K562 (cell line): ENCODE measurements at regions not wholly inside any gene's neighbourhood (a gene's known extent, or its start where the extent isn't known, plus 50 kb on each side); places are given as distances from the start of the nearest gene placed in this dataset.

Experiments used
- ATAC-seq: fragments of 200-7000 bp; cut with Tn5 transposase; 3 replicates; pipeline ENCODE4 v1.9.1; 2020; ENCODE audit warnings: moderate library complexity
- BruUV-seq: library from RNA; stranded (reverse); fragments of 400-500 nt; replicated peaks from 2 replicates; lab custom pipeline; 2021; lab: Mats Ljungman, UMichigan
- CTCF ChIA-PET: fragments of 300-600 bp; formaldehyde crosslinking; extraction: SDS; loops from one replicate; lab custom pipeline; 2021; ENCODE audit warnings: low intra/inter-chr PET ratio; lab: Yijun Ruan, JAX
- POLR2A ChIA-PET: fragments of 300-600, 350-650 bp; sonication (Branson Sonifier 250); formaldehyde crosslinking; extraction: SDS; loops from one replicate; lab custom pipeline; 2021; ENCODE audit warnings: antibody characterized with exemption, inconsistent platforms; lab: Yijun Ruan, JAX
- DNase-seq, 4 experiments: peaks; one replicate each; pipeline versions ENCODE4 v3.0.0 to v3.0.0-alpha.2; 2011 to 2018; ENCODE audit warnings: low spot score in 3 of 4, mixed read lengths in 3 of 4; ENCODE audit errors: extremely low read depth in 1 of 4
- FAIRE-seq: peaks from 2 replicates; lab custom pipeline; 2011; peaks lifted over from hg19 to GRCh38; lab: Jason Lieb, UNC
- H2AFZ ChIP-seq: 2 replicates; pipeline ENCODE4 v1.6.0; 2011; ENCODE audit warnings: low read depth, low read length, control low read depth, inconsistent platforms
- H3K27ac ChIP-seq: fragments of 200-600 bp; 3 replicates; pipeline ENCODE4 v1.8.0; 2011; ENCODE audit warnings: low read depth, mild to moderate bottlenecking, control low read depth, inconsistent platforms, low read length, moderate library complexity, mixed read lengths; ENCODE audit errors: extremely low read depth
- H3K27me3 ChIP-seq, 2 experiments: fragments of 300-600 bp in 1 of 2; 2 replicates in 1 of 2; 3 replicates in 1 of 2; pipeline versions ENCODE4 v1.6.0 to v1.8.0; 2011; ENCODE audit warnings: inconsistent platforms in 2 of 2, low read length in 2 of 2, mild to moderate bottlenecking in 1 of 2, mixed read lengths in 1 of 2, moderate library complexity in 1 of 2; ENCODE audit not compliant: control insufficient read depth in 2 of 2, insufficient read depth in 2 of 2
- H3K36me3 ChIP-seq: fragments of 300-600 bp; 3 replicates; pipeline ENCODE4 v1.8.0; 2011; ENCODE audit warnings: mild to moderate bottlenecking, low read length, inconsistent platforms; ENCODE audit not compliant: control insufficient read depth, insufficient read depth
- H3K4me1 ChIP-seq, 2 experiments: fragments of 200-600 bp in 1 of 2; replicated peaks in 1 of 2; 2 replicates in 1 of 2; 3 replicates in 1 of 2; pipeline versions ENCODE4 v1.5.1 to v1.8.0; 2011; ENCODE audit warnings: inconsistent platforms in 2 of 2, low read length in 2 of 2, mild to moderate bottlenecking in 1 of 2, mixed read lengths in 1 of 2, moderate library complexity in 1 of 2; ENCODE audit not compliant: control insufficient read depth in 2 of 2, insufficient read depth in 2 of 2
- H3K4me2 ChIP-seq: 2 replicates; pipeline ENCODE4 v1.6.1; 2011; ENCODE audit warnings: low read length, control low read depth, inconsistent platforms, mixed read lengths; ENCODE audit not compliant: insufficient read depth
- H3K4me3 ChIP-seq: fragments of 200-600 bp; sonication (generic), shearing (Covaris generic); 2 replicates; pipeline ENCODE4 v1.5.1; 2016; ENCODE audit warnings: control low read depth, inconsistent platforms
- H3K79me2 ChIP-seq: fragments of 200-600 bp; 3 replicates; pipeline ENCODE4 v1.8.0; 2011; ENCODE audit warnings: low read length, inconsistent platforms; ENCODE audit not compliant: control insufficient read depth, insufficient read depth
- H3K9ac ChIP-seq, 2 experiments: 2 replicates each; pipeline versions ENCODE4 v1.6.0 to v1.6.1; 2011; ENCODE audit warnings: low read depth in 2 of 2, low read length in 2 of 2, control low read depth in 1 of 2, inconsistent platforms in 1 of 2, mild to moderate bottlenecking in 1 of 2, mixed read lengths in 1 of 2; ENCODE audit not compliant: insufficient read depth in 1 of 2
- H3K9me1 ChIP-seq: one replicate; pipeline ENCODE4 v1.6.0; 2011; ENCODE audit warnings: inconsistent platforms, mild to moderate bottlenecking, low read length, moderate library complexity; ENCODE audit not compliant: control insufficient read depth, insufficient read depth
- H3K9me3 ChIP-seq: replicated peaks from 2 replicates; pipeline ENCODE4 v1.5.1; 2011; ENCODE audit warnings: low read depth, low read length, inconsistent platforms; ENCODE audit not compliant: control insufficient read depth, insufficient read depth
- H4K20me1 ChIP-seq: replicated peaks from 2 replicates; pipeline ENCODE4 v1.6.1; 2011; ENCODE audit warnings: low read length, inconsistent platforms, mixed read lengths; ENCODE audit not compliant: control insufficient read depth, insufficient read depth
- BRCA1 ChIP-seq, 2 experiments: fragments of 450-650 bp in 1 of 2; sonication (generic) in 1 of 2; formaldehyde crosslinking in 1 of 2; IDR thresholded peaks; 2 replicates each; pipeline versions ENCODE4 v1.5.0 to v1.6.1; 2017 to 2020; ENCODE audit warnings: mild to moderate bottlenecking in 1 of 2, missing genetic modification reagents in 1 of 2
- C11orf30 ChIP-seq: fragments of 450-650 bp; IDR thresholded peaks from 2 replicates; pipeline ENCODE4 v1.6.1; 2016; ENCODE audit warnings: low read depth, mild to moderate bottlenecking
- FOXA1 ChIP-seq: fragments of 450-650 bp; IDR thresholded peaks from 2 replicates; pipeline ENCODE4 v1.6.1; 2016; ENCODE audit warnings: mild to moderate bottlenecking, borderline replicate concordance
- MAFG ChIP-seq: fragments of 450-650 bp; conservative IDR thresholded peaks from 2 replicates; pipeline ENCODE4 v1.6.1; 2016; ENCODE audit warnings: missing genetic modification characterization, missing compliant biosample characterization
- MAFK ChIP-seq: IDR thresholded peaks from 2 replicates; pipeline ENCODE4 v1.6.1; 2011; ENCODE audit warnings: low read length, improper control_type of control experiment
- MTA2 ChIP-seq: fragments of 450-650 bp; IDR thresholded peaks from 2 replicates; pipeline ENCODE4 v1.6.1; 2016; ENCODE audit warnings: low read depth
- NFE2 ChIP-seq: IDR thresholded peaks from 2 replicates; pipeline ENCODE4 v1.6.1; 2014; ENCODE audit warnings: antibody characterized with exemption, low read depth
- NONO ChIP-seq, 2 experiments: fragments of 200-400 bp in 1 of 2; fragments of 450-650 bp in 1 of 2; formaldehyde crosslinking in 1 of 2; IDR thresholded peaks; 2 replicates each; pipeline ENCODE4 v1.6.1; 2017; ENCODE audit warnings: low read depth in 2 of 2, mild to moderate bottlenecking in 2 of 2, moderate library complexity in 2 of 2, low read length in 1 of 2
- PPARD ChIP-seq: fragments of 250-450 bp; sonication (Bioruptor Pico); IDR thresholded peaks from 2 replicates; pipeline ENCODE4 v1.8.0; 2022; ENCODE audit warnings: inconsistent platforms, mild to moderate bottlenecking, moderate library complexity
- RCOR1 ChIP-seq, 2 experiments: IDR thresholded peaks; 2 replicates each; pipeline ENCODE4 v1.6.1; 2012; ENCODE audit warnings: low read depth in 2 of 2, low read length in 2 of 2, borderline replicate concordance in 1 of 2, improper control_type of control experiment in 1 of 2
- ZNF316 ChIP-seq: fragments of 450-650 bp; IDR thresholded peaks from 2 replicates; pipeline ENCODE4 v1.6.1; 2016
- WGBS: fragments of 100-300 bp; shearing (Covaris generic); methylation state at CpG from one replicate; pipeline ENCODE4 v1.1.6; 2016; ENCODE audit warnings: low coverage, mixed read lengths; ENCODE audit not compliant: insufficient coverage; ENCODE audit errors: missing lambda C conversion rate; 5-methylcytosine and 5-hydroxymethylcytosine counted together
- in situ Hi-C: fragments of 300-500 bp; cut with MboI; formaldehyde crosslinking; loops from 4 replicates; pipeline ENCODE4 v1.15.0; 2018; ENCODE audit warnings: inconsistent platforms, mixed read lengths
- intact Hi-C: fragments of 100-400 bp; cut with micrococcal nuclease; formaldehyde crosslinking; loops from 2 replicates; pipeline ENCODE4 v1.14.2; 2022

DNA sequence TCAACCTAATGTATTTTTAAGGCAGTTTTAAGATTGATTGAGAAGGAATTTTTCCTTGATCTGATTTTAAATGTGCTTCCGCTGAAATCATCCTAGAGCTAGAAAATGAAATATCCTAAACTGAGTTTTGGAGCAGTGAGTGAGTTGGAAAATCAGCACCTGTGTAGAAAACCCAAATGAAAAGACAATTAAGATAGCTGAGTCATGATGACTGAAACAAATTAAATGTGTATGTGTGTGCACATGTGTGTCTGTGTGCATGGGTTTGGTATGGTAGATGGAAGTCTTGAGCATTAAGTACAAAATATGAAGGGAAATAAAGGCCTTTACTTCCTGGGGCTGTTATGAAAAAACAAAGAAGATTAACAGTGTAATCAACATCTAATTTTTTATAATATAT is 394.6 kb upstream of the MAP2 start:
- FAIRE-seq: no peak
- no peaks in the 10 kb centered on the region for H3K9me3 ChIP-seq
- no peaks in the 10 kb centered on the region for H3K36me3 ChIP-seq
- in situ Hi-C loops: no loop called here
- no peak overlapping the region for H3K27ac ChIP-seq
- no peak overlapping the region for H2AFZ ChIP-seq
- DNase-seq: no peak
- no peaks in the 10 kb centered on the region for H3K79me2 ChIP-seq
- ChIA-PET CTCF (no interaction called here), POLR2A (no interaction called here)
- 33% methylated on average over 1 of the region's 1 CpG for WGBS
- no TSS peak for BruUV-seq
- no peak overlapping the region for H3K4me3 ChIP-seq
- no peaks in the 10 kb centered on the region for H3K4me1 ChIP-seq
- no peak for TF ChIP-seq PPARD (CRISPR knock-in tag)
- peak; percentile 71; the same call in 1 of the 2 replicates for TF ChIP-seq C11orf30
- no peak for TF ChIP-seq NONO (IDR thresholded peaks at IDR 0.05; ENCODE audit: low read depth in 2 of 2, low read length in 1 of 2)
- TF ChIP-seq FOXA1: no peak
- TF ChIP-seq NFE2: peak; percentile 51; the same call in 1 of the 2 replicates
- TF ChIP-seq ZNF316: peak; percentile 64
- no peak for TF ChIP-seq BRCA1 (IDR thresholded peaks at IDR 0.05)
- TF ChIP-seq BRCA1 (CRISPR knock-in tag; IDR thresholded peaks at IDR 0.05): no peak
- no peak for TF ChIP-seq MTA2
- peak; percentile 60; the same call in 1 of the 2 replicates for TF ChIP-seq MAFG (tag)
- TF ChIP-seq MAFK: peak; percentile 33; the same call in 1 of the 2 replicates
- no peak for TF ChIP-seq RCOR1 (IDR thresholded peaks at IDR 0.05; ENCODE audit: borderline replicate concordance in 1 of 2, low read depth in 2 of 2, low read length in 2 of 2)
- TF ChIP-seq, all 486 proteins: peak for 5
- ATAC-seq: no peak
- Histone ChIP-seq H4K20me1 (no peaks in the 10 kb centered on the region), H3K9me1 (no peaks in the 10 kb centered on the region), H3K27me3 (no peaks in the 10 kb centered on the region), H3K9ac (no peak overlapping the region), H3K4me2 (no peak overlapping the region)
- intact Hi-C loops: no loop called here
